Lower leg skin (tissue), 4 donors: ENCODE measurements at regions not wholly inside any gene's neighbourhood (a gene's known extent, or its start where the extent isn't known, plus 50 kb on each side); places are given as distances from the start of the nearest gene placed in this dataset.

Source experiments
- DNase-seq, 2 donors: peaks; one replicate each; pipeline ENCODE4 v3.0.0-alpha.2; 2019; ENCODE audit warnings: low spot score in 2 of 2
- H3K4me3 ChIP-seq: fragments of 200-600 bp; sonication (generic); 2 replicates; pipeline ENCODE4 v1.5.1; 2017; ENCODE audit warnings: mild to moderate bottlenecking, low read depth; ENCODE audit not compliant: poor library complexity, severe bottlenecking
- POLR2A ChIP-seq, 2 donors: fragments of 450-650 bp; IDR thresholded peaks; one replicate each; pipeline ENCODE4 v1.6.1; 2016 to 2017; ENCODE audit warnings: antibody characterized with exemption in 2 of 2, mild to moderate bottlenecking in 1 of 2, moderate library complexity in 1 of 2
- WGBS, 2 donors: methylation state at CpG; one replicate each; pipeline ENCODE4 v1.1.5; 2018; 5-methylcytosine and 5-hydroxymethylcytosine counted together
- intact Hi-C: fragments of 100-400 bp; cut with DNase I; formaldehyde crosslinking; loops from one replicate; pipeline ENCODE4 v1.15.0; 2023; ENCODE audit warnings: low total_unique reads
- TF ChIP-seq, protein P1 (sequence below), 3 donors: fragments of 450-650 bp; IDR thresholded peaks; one replicate each; pipeline ENCODE4 v1.5.1; 2016; ENCODE audit warnings: antibody characterized with exemption in 3 of 3, mild to moderate bottlenecking in 3 of 3, moderate library complexity in 2 of 3

DNA sequence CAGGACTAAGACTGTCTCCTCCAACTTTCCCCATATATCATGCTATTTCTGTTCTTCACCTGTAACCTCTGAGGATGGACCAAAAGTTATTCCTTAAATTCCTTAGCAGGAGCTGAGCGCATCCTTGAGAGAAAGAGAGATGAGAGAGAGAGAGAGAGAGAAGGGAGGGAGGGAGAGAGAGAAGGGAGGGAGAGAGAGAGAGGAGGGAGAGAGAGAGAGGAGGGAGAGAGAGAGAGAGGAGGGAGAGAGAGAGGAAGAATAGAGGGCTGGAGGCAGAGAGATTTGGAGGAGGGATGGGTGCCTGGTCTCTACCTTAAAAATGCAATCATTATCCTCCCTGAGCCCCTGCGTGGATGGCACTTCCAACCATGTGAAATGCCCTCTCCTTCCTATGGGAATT lies 73.6 kb downstream of the BMP2 start:
- no peak for TF ChIP-seq POLR2A (IDR thresholded peaks at IDR 0.05)
- TF ChIP-seq, protein P1, sequence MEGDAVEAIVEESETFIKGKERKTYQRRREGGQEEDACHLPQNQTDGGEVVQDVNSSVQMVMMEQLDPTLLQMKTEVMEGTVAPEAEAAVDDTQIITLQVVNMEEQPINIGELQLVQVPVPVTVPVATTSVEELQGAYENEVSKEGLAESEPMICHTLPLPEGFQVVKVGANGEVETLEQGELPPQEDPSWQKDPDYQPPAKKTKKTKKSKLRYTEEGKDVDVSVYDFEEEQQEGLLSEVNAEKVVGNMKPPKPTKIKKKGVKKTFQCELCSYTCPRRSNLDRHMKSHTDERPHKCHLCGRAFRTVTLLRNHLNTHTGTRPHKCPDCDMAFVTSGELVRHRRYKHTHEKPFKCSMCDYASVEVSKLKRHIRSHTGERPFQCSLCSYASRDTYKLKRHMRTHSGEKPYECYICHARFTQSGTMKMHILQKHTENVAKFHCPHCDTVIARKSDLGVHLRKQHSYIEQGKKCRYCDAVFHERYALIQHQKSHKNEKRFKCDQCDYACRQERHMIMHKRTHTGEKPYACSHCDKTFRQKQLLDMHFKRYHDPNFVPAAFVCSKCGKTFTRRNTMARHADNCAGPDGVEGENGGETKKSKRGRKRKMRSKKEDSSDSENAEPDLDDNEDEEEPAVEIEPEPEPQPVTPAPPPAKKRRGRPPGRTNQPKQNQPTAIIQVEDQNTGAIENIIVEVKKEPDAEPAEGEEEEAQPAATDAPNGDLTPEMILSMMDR (IDR thresholded peaks at IDR 0.05), result no peak
- intact Hi-C loops, result no loop called here
- 83 to 98% methylated on average over 2 of the region's 2 CpGs for WGBS, 2 donors
- DNase-seq, result no peak
- H3K4me3 ChIP-seq, result no peak overlapping the region

DNA sequence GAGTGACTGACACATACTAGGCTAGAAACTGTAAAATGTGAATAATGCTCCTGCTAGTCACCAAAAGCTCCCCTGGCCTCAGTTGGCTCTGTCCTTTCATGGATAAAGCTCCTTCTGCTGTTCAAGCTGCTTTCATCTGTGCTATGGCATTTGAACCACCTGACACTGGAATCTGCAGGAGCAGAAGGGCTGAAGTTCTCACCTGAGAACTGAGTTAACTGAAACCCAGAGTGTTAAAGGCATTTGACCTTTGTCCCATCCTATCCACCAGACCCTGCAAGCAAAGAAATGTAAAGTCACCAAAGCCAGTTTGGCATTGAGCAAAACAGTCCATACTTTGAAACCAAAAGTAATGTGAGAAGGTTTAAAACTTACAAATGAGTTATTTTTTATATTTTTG lies 77.7 kb downstream of the BMP2 start:
- intact Hi-C loops, result no loop called here
- no peak overlapping the region for H3K4me3 ChIP-seq
- no peak for TF ChIP-seq POLR2A (IDR thresholded peaks at IDR 0.05)
- TF ChIP-seq, protein P1 (IDR thresholded peaks at IDR 0.05), result no peak
- no peak for DNase-seq

DNA sequence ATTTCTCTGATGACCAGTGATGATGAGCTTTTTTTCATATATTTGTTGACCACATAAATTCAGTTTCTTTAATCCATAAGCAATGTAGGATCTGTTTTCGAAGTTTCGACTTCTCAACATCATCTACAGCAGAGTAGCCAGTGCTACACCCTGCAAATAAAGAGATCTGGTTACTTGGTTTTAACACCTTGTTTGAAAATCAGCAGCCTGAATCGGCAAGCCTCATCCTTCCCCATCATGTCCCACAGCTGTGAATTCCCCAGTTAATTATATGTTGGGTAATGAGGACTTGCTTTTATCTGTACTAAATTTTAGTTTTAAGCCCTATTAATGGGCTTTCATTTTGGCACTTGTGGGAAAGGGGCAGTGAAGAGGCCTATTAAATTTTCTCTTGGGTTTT lies 80.6 kb downstream of the BMP2 start:
- TF ChIP-seq POLR2A (IDR thresholded peaks at IDR 0.05), result no peak
- TF ChIP-seq, protein P1 (IDR thresholded peaks at IDR 0.05), result no peak
- H3K4me3 ChIP-seq, result no peak overlapping the region
- no peak for DNase-seq
- intact Hi-C loops, result no loop called here
- 85 to 90% methylated on average over 3 of the region's 3 CpGs for WGBS, 2 donors

DNA sequence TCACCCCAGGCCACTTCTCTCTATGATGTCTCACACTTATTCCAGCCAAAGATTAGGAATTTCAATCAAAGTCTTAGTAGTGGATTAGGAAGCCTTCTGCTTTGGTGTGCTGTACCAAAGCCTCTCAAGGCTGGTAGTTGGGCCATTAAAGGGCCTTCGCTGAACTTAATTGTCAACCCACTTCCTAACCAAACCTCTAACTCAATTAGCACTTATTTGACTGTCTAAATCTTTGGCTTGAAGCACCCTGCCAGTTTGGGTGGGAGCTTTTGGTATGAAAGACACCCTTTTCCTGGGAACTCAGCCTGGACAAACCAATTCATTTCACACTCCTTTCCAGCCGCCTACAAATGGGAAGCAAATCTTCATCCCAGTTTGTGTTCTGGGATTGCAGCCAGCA lies 81.5 kb downstream of the BMP2 start:
- TF ChIP-seq, protein P1 (IDR thresholded peaks at IDR 0.05), result no peak
- TF ChIP-seq POLR2A (IDR thresholded peaks at IDR 0.05), result no peak
- DNase-seq, result no peak
- intact Hi-C loops, result no loop called here
- no peak overlapping the region for H3K4me3 ChIP-seq
- WGBS, 2 donors, result 62 to 68% methylated on average over 2 of the region's 2 CpGs

DNA sequence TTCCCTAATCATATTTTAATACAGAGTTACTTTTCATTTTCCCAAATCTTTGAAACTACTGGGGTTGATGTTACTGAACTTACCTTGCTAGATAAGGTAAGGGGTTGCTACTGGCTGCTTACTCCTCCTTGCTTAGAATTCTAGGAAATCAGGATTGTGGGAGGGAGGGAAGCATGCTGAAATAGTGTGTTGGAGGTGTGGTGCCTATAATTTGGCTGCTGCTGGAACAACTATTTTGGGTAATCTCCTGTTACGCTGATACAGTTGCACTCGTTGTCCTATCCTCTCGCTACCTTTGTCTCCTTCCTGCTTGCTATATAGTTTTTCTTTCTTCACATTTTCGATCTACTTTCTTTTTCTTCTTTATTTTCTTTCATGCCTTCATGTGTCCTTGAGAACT lies 83.7 kb downstream of the BMP2 start:
- H3K4me3 ChIP-seq, result no peak overlapping the region
- WGBS, 2 donors, result 67 to 68% methylated on average over 4 of the region's 4 CpGs
- intact Hi-C loops, result no loop called here
- no peak for DNase-seq
- TF ChIP-seq, protein P1 (IDR thresholded peaks at IDR 0.05), result no peak

DNA sequence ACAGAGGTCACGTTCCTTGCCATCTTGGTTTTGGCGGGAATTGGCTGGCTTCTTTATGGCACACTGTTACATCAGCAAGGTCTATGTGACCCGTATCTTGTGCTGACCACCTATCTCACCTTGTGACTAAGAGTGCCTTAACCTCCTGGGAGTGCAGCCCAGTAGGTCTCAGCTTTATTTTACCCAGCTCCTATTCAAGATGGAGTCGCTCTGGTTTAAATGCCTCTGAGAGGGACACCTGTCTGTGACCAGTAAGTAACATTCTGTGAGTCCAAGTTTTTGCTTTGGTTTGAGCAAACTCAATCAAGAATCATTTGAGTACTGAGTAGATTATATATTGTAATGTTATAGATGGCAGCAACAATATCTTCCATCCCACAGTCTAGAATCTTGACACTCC lies 85.0 kb downstream of the BMP2 start:
- 92 to 98% methylated on average over 4 of the region's 4 CpGs for WGBS, 2 donors
- no peak for DNase-seq
- H3K4me3 ChIP-seq, result no peak overlapping the region
- intact Hi-C loops, result no loop called here
- TF ChIP-seq, protein P1 (IDR thresholded peaks at IDR 0.05), result no peak
- no peak for TF ChIP-seq POLR2A (IDR thresholded peaks at IDR 0.05)
